HEK293 (cell line): ENCODE measurements at regions not wholly inside any gene's neighbourhood (a gene's known extent, or its start where the extent isn't known, plus 50 kb on each side); places are given as distances from the start of the nearest gene placed in this dataset.

Experiments used
- CTCF ChIA-PET: fragments of 350-600 bp; formaldehyde crosslinking; extraction: SDS; loops from one replicate; lab custom pipeline; 2021; ENCODE audit warnings: antibody characterized with exemption; lab: Yijun Ruan, JAX
- POLR2A ChIA-PET: fragments of 300-600 bp; formaldehyde crosslinking; extraction: SDS; loops from one replicate; lab custom pipeline; 2020; ENCODE audit warnings: antibody characterized with exemption, inconsistent platforms; lab: Yijun Ruan, JAX
- H3K27ac ChIP-seq: fragments of 200-500 bp; sonication (Bioruptor generic); 2 replicates; pipeline ENCODE4 v1.5.1; 2014; ENCODE audit warnings: low read depth, low read length, control low read depth, inconsistent platforms; ENCODE audit errors: extremely low read depth
- H3K36me3 ChIP-seq, 2 experiments: fragments of 200-500 bp in 1 of 2; sonication (Bioruptor generic) in 1 of 2; 1 replicate in 1 of 2; 2 replicates in 1 of 2; pipeline ENCODE4 v1.5.1; 2014 to 2017; ENCODE audit warnings: inconsistent platforms in 2 of 2, low read length in 2 of 2; ENCODE audit not compliant: control insufficient read depth in 2 of 2, insufficient read depth in 1 of 2
- H3K4me1 ChIP-seq: fragments of 200-500 bp; sonication (Bioruptor generic); 2 replicates; pipeline ENCODE4 v1.5.1; 2014; ENCODE audit warnings: mild to moderate bottlenecking, low read length, inconsistent platforms; ENCODE audit not compliant: control insufficient read depth, insufficient read depth
- H3K4me3 ChIP-seq: 2 replicates; pipeline ENCODE4 v1.5.1; 2011; ENCODE audit warnings: low read depth, mild to moderate bottlenecking, control low read depth, low read length, moderate library complexity
- H3K9me3 ChIP-seq: fragments of 200-500 bp; sonication (Bioruptor generic); 2 replicates; pipeline ENCODE4 v1.5.1; 2014; ENCODE audit warnings: low read depth, low read length, inconsistent platforms; ENCODE audit not compliant: control insufficient read depth, insufficient read depth
- GLIS2 ChIP-seq: fragments of 450-650 bp; formaldehyde crosslinking; IDR thresholded peaks from 2 replicates; pipeline ENCODE4 v1.5.1; 2016; ENCODE audit warnings: missing biosample characterization, missing genetic modification characterization
- HIC1 ChIP-seq: fragments of 450-650 bp; formaldehyde crosslinking; IDR thresholded peaks from 2 replicates; pipeline ENCODE4 v1.5.1; 2016; ENCODE audit warnings: missing biosample characterization, missing genetic modification characterization
- KLF16 ChIP-seq: fragments of 450-650 bp; formaldehyde crosslinking; IDR thresholded peaks from 2 replicates; pipeline ENCODE4 v1.5.1; 2017; ENCODE audit warnings: missing biosample characterization, missing genetic modification characterization
- KLF9 ChIP-seq: fragments of 450-650 bp; formaldehyde crosslinking; IDR thresholded peaks from 2 replicates; pipeline ENCODE4 v1.5.1; 2016; ENCODE audit warnings: missing biosample characterization, missing genetic modification characterization, low read depth
- PRDM1 ChIP-seq: fragments of 450-650 bp; formaldehyde crosslinking; IDR thresholded peaks from 2 replicates; pipeline ENCODE4; 2016; ENCODE audit warnings: missing biosample characterization, missing genetic modification characterization
- REPIN1 ChIP-seq: fragments of 450-650 bp; formaldehyde crosslinking; IDR thresholded peaks from 2 replicates; pipeline ENCODE4 v1.5.1; 2017; ENCODE audit warnings: missing biosample characterization, missing genetic modification characterization, low read depth
- TCF7L2 ChIP-seq: IDR thresholded peaks from 2 replicates; pipeline ENCODE4 v1.6.1; 2011; ENCODE audit warnings: low read depth, mild to moderate bottlenecking, inconsistent platforms, low read length, moderate library complexity, borderline replicate concordance
- TSHZ1 ChIP-seq: fragments of 450-650 bp; formaldehyde crosslinking; IDR thresholded peaks from 2 replicates; pipeline ENCODE4 v1.5.1; 2016; ENCODE audit warnings: missing biosample characterization, missing genetic modification characterization, borderline replicate concordance
- YY1 ChIP-seq: fragments of 450-650 bp; formaldehyde crosslinking; IDR thresholded peaks from 2 replicates; pipeline ENCODE4 v1.5.1; 2018; ENCODE audit warnings: missing biosample characterization, missing genetic modification characterization
- ZBTB1 ChIP-seq: fragments of 450-650 bp; formaldehyde crosslinking; IDR thresholded peaks from 2 replicates; pipeline ENCODE4 v1.5.1; 2016; ENCODE audit warnings: missing biosample characterization, missing genetic modification characterization
- ZBTB20 ChIP-seq: fragments of 450-650 bp; formaldehyde crosslinking; IDR thresholded peaks from 2 replicates; pipeline ENCODE4 v1.5.1; 2016; ENCODE audit warnings: missing biosample characterization, missing genetic modification characterization
- ZBTB21 ChIP-seq: fragments of 450-650 bp; formaldehyde crosslinking; IDR thresholded peaks from 2 replicates; pipeline ENCODE4 v1.5.1; 2017; ENCODE audit warnings: missing biosample characterization, missing genetic modification characterization
- ZFP37 ChIP-seq: fragments of 450-650 bp; formaldehyde crosslinking; IDR thresholded peaks from 2 replicates; pipeline ENCODE4 v1.5.1; 2016; ENCODE audit warnings: missing biosample characterization, missing genetic modification characterization
- ZIC2 ChIP-seq: fragments of 450-650 bp; formaldehyde crosslinking; IDR thresholded peaks from 2 replicates; pipeline ENCODE4 v1.5.1; 2016; ENCODE audit warnings: missing biosample characterization, missing genetic modification characterization
- ZNF10 ChIP-seq: fragments of 450-650 bp; formaldehyde crosslinking; IDR thresholded peaks from 2 replicates; pipeline ENCODE4 v1.5.1; 2017; ENCODE audit warnings: missing biosample characterization, missing genetic modification characterization
- ZNF132 ChIP-seq: fragments of 450-650 bp; formaldehyde crosslinking; IDR thresholded peaks from 2 replicates; pipeline ENCODE4 v1.5.1; 2017; ENCODE audit warnings: missing biosample characterization, missing genetic modification characterization, borderline replicate concordance
- ZNF16 ChIP-seq: fragments of 450-650 bp; formaldehyde crosslinking; IDR thresholded peaks from 2 replicates; pipeline ENCODE4 v1.5.1; 2016; ENCODE audit warnings: low read depth, missing biosample characterization, missing genetic modification characterization
- ZNF184 ChIP-seq: fragments of 450-650 bp; IDR thresholded peaks from 2 replicates; pipeline ENCODE4 v1.5.1; 2018; ENCODE audit warnings: missing biosample characterization, mild to moderate bottlenecking, missing genetic modification characterization
- ZNF266 ChIP-seq: fragments of 450-650 bp; formaldehyde crosslinking; IDR thresholded peaks from 2 replicates; pipeline ENCODE4 v1.5.1; 2016; ENCODE audit warnings: missing biosample characterization, missing genetic modification characterization, low read depth
- ZNF433 ChIP-seq: fragments of 450-650 bp; formaldehyde crosslinking; IDR thresholded peaks from 2 replicates; pipeline ENCODE4 v1.5.1; 2016; ENCODE audit warnings: missing biosample characterization, missing genetic modification characterization, low read depth
- ZNF48 ChIP-seq: fragments of 450-650 bp; formaldehyde crosslinking; IDR thresholded peaks from 2 replicates; pipeline ENCODE4 v1.5.1; 2016; ENCODE audit warnings: missing biosample characterization, missing genetic modification characterization
- ZNF514 ChIP-seq: fragments of 450-650 bp; formaldehyde crosslinking; IDR thresholded peaks from 2 replicates; pipeline ENCODE4 v1.5.1; 2016; ENCODE audit warnings: missing biosample characterization, missing genetic modification characterization
- ZNF530 ChIP-seq: fragments of 450-650 bp; formaldehyde crosslinking; IDR thresholded peaks from 2 replicates; pipeline ENCODE4 v1.5.1; 2016; ENCODE audit warnings: low read depth, missing biosample characterization, missing genetic modification characterization
- ZNF585B ChIP-seq: fragments of 450-650 bp; formaldehyde crosslinking; IDR thresholded peaks from 2 replicates; pipeline ENCODE4 v1.5.1; 2016; ENCODE audit warnings: missing biosample characterization, missing genetic modification characterization
- ZNF664 ChIP-seq: fragments of 450-650 bp; formaldehyde crosslinking; IDR thresholded peaks from 2 replicates; pipeline ENCODE4 v1.5.1; 2016; ENCODE audit warnings: missing biosample characterization, missing genetic modification characterization
- ZNF707 ChIP-seq: fragments of 450-650 bp; formaldehyde crosslinking; IDR thresholded peaks from 2 replicates; pipeline ENCODE4 v1.5.1; 2016; ENCODE audit warnings: missing biosample characterization, missing genetic modification characterization
- ZNF830 ChIP-seq: fragments of 450-650 bp; IDR thresholded peaks from 2 replicates; pipeline ENCODE4 v1.5.0; 2018; ENCODE audit warnings: missing biosample characterization, missing genetic modification characterization, low read depth, mild to moderate bottlenecking, moderate library complexity
- ZNF837 ChIP-seq: fragments of 450-650 bp; formaldehyde crosslinking; IDR thresholded peaks from 2 replicates; pipeline ENCODE4 v1.5.1; 2016; ENCODE audit warnings: missing biosample characterization, missing genetic modification characterization
- ZNF843 ChIP-seq: fragments of 450-650 bp; formaldehyde crosslinking; IDR thresholded peaks from 2 replicates; pipeline ENCODE4 v1.5.1; 2016; ENCODE audit warnings: missing biosample characterization, missing genetic modification characterization
- ZSCAN23 ChIP-seq: fragments of 450-650 bp; formaldehyde crosslinking; IDR thresholded peaks from 2 replicates; pipeline ENCODE4 v1.5.1; 2016; ENCODE audit warnings: missing biosample characterization, missing genetic modification characterization
- ZSCAN30 ChIP-seq: fragments of 450-650 bp; IDR thresholded peaks from 2 replicates; pipeline ENCODE4 v1.5.1; 2018; ENCODE audit warnings: missing biosample characterization, mild to moderate bottlenecking, missing genetic modification characterization, moderate library complexity

GRCh38 chr11:15580056-15580774 is 465.5 kb downstream of the INSC start:
- no peak overlapping the region for H3K27ac ChIP-seq
- ChIA-PET CTCF (no interaction called here), POLR2A (no interaction called here)

DNA sequence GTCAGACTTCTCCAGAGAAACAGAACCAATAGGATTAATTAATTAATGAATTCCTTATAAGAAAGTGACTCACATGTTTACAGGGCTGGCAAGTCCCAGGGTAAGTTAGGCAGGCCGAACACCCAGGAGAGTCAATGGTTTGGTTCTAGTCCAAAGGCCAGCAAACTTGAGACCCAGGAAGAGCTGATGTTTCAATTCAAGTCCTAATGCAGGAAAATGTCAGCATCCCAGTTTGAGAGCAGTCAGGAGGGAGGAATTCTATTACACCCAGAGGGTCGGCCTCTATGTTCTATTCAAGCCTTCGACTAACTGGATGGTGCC is 466.0 kb downstream of the INSC start:
- POLR2A ChIA-PET, result no interaction called here

More at GRCh38 chr11:15580056-15580774, 465.5 kb downstream of the INSC start:
- no peaks in the 10 kb centered on the region for H3K36me3 ChIP-seq
- TF ChIP-seq ZNF16 (tag by site-specific recombination), result no peak
- no peak for TF ChIP-seq GLIS2 (tag by site-specific recombination)
- TF ChIP-seq ZNF830 (tag by site-specific recombination), result no peak
- TF ChIP-seq ZNF664 (tag by site-specific recombination), result no peak
- no peak for TF ChIP-seq ZBTB20 (tag by site-specific recombination)
- TF ChIP-seq ZNF10 (tag by site-specific recombination), result no peak
- TF ChIP-seq YY1 (tag by site-specific recombination), result no peak
- no peak for TF ChIP-seq ZNF433
- no peak for TF ChIP-seq ZNF585B (tag by site-specific recombination)
- no peak for TF ChIP-seq ZBTB1 (tag by site-specific recombination)
- TF ChIP-seq TSHZ1, result no peak
- TF ChIP-seq ZNF514 (tag by site-specific recombination), result no peak
- no peak for TF ChIP-seq ZBTB21 (tag by site-specific recombination)
- TF ChIP-seq ZSCAN30, result no peak
- TF ChIP-seq REPIN1 (tag by site-specific recombination), result no peak
- TF ChIP-seq, all 188 proteins: peak for 0
- no peak overlapping the region for H3K4me3 ChIP-seq
- H3K4me1 ChIP-seq, result no peaks in the 10 kb centered on the region
- no peaks in the 10 kb centered on the region for H3K9me3 ChIP-seq

More for the DNA sequence above, 466.0 kb downstream of the INSC start:
- H3K36me3 ChIP-seq, result no peaks in the 10 kb centered on the region
- no peaks in the 10 kb centered on the region for H3K4me1 ChIP-seq
- TF ChIP-seq ZNF707 (tag by site-specific recombination), result no peak
- TF ChIP-seq HIC1 (tag by site-specific recombination), result no peak
- TF ChIP-seq ZNF132 (tag by site-specific recombination), result no peak
- no peak for TF ChIP-seq ZFP37 (tag by site-specific recombination)
- no peak for TF ChIP-seq ZSCAN23
- no peak for TF ChIP-seq ZNF184
- TF ChIP-seq ZNF48 (tag by site-specific recombination), result no peak
- no peak for TF ChIP-seq ZNF530
- TF ChIP-seq ZNF843 (tag by site-specific recombination), result no peak
- no peak for TF ChIP-seq ZIC2 (tag by site-specific recombination)
- no peak for TF ChIP-seq ZNF837 (tag by site-specific recombination)
- TF ChIP-seq ZNF266 (tag by site-specific recombination), result no peak
- TF ChIP-seq PRDM1 (tag by site-specific recombination), result no peak
- TF ChIP-seq KLF9, result no peak
- no peak for TF ChIP-seq KLF16
- TF ChIP-seq TCF7L2, result no peak
- TF ChIP-seq, all 188 proteins: peak for 0
- CTCF ChIA-PET, result no interaction called here
- H3K9me3 ChIP-seq, result no peaks in the 10 kb centered on the region
- H3K27ac ChIP-seq, result no peak overlapping the region
- no peak overlapping the region for H3K4me3 ChIP-seq
